ENCODE measurements at regions not wholly inside any gene's neighbourhood (a gene's known extent, or its start where the extent isn't known, plus 50 kb on each side); places are given as distances from the start of the nearest gene placed in this dataset.
A peak's percentile ranks its signal among the peaks of the same experiment; 100 is the strongest.
"Not testable (repeated sequence)": the region's sequence is repeated elsewhere in the genome, so short reads cannot be mapped to it uniquely, and the experiment has no call there.

DNA sequence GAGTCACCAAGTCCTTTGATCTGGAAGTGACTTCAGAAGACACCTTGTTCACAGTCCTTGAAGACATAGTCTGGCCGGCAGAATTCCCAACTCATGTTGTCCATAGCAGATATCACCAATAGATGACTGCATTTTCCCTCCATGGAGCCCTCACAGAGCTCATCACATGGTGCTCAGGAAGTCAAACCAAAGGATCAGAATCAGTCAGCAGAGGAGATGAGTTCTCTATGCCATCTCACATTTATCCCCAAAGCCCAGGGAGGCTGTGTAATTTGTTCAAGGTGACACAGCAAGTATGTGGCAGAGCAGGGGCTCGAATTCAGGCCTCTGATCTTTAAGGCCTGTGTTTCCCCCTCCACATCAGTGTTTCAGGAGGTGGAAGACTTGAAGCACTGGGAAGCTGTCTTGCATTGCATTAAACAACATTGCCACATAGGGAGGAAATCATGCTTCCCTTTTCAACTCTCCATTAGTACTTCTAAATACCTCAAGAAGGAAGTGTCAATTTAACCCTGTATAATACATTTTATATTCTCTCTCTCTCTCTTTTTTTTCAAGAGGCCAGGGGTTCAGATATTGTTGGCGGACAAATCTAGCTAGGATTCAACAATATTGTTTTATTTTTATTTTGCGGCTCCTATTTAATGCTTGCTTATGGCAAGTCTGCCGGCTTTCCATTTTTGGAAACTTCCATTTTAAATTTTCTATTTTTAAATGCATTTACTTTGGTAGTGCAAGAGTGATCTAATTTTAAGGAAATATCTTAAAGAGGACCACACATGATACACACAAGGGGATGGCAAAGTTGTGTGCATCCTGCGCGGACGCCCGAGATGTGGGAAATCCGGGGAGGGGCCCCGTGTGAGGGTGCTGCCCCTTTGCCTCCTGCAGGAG, 61.9 kb downstream of the NPIPB5 start:
- ATAC-seq = peak in 1 of 2 donors; percentile 17
- H3K27me3 ChIP-seq, DNase-seq: not testable (repeated sequence)

DNA sequence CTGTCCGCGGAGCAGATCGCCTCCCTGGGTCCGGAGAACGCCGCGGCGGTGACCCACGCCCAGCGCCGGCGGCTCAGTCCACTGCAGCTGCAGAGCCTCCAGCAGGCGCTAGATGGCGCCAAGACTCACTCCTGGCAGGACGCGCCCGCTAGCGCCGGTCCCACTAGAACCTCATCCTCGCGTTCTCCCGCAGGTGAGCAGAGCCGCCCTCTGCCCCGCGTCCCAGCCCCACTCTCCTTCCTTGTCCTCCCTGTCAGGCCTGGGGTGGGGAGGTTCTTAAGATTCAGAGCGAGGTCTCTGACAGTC, 62.5 kb downstream of the NPIPB5 start:
- H3K27ac ChIP-seq; H3K36me3 ChIP-seq; intact Hi-C loops (cut with DNase I; ENCODE audit: low total_unique reads); H3K4me3 ChIP-seq; H3K9me3 ChIP-seq; H3K4me1 ChIP-seq; DNase-seq; in situ Hi-C loops (cut with MboI; ENCODE audit: low sequenced_read_pairs in 4 of 4); H3K27me3 ChIP-seq: not testable (repeated sequence)
- ATAC-seq = peak; percentile 70 to 90

More for the DNA sequence above, 61.9 kb downstream of the NPIPB5 start:
- in situ Hi-C loops (cut with MboI; ENCODE audit: low sequenced_read_pairs in 4 of 4); H3K4me3 ChIP-seq; H3K4me1 ChIP-seq; intact Hi-C loops (cut with DNase I; ENCODE audit: low total_unique reads); H3K9me3 ChIP-seq; H3K27ac ChIP-seq; H3K36me3 ChIP-seq: not testable (repeated sequence)

DNA sequence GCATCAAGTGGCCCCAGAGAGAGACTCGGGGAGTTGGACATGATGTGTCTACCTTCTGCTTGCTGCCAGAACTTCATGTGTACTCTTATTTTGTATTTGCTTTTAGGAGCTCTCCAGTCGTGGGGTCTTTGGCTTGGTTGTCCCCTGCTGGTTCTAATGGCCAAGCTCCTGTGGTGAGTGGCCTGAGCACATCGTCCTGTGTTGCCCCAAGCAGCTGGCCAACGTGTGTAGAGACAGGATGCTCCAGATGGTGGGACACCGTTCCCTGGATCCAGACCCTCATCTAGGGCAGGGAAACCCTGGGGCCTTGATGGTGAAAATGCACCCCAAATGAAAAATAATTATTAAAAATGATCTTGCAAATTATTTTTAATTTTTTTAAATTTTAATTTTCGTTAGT, 65.8 kb downstream of the NPIPB5 start:
- intact Hi-C loops (cut with DNase I; ENCODE audit: low total_unique reads); H3K27me3 ChIP-seq: not testable (repeated sequence)

DNA sequence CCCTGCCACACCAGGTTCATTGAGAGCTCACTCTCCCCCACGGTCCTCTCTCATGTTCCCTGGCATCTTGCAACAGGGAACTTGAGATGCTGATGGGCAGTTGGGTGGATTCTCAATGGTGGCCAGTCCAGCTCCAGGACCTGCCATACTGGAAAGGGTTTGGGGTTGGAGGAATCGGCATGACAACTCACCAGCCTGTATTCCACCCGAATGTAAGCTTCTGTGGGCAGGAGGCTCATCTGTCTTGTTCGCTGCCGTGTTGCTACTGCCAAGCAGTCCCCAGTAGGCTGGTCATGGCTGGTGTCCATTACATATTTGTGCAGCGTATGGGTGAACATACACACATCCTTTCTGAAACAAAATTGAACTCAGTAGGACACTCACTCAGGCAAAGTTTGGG, 72.5 kb downstream of the NPIPB5 start:
- in situ Hi-C loops (cut with MboI; ENCODE audit: low sequenced_read_pairs in 4 of 4); H3K27ac ChIP-seq; intact Hi-C loops (cut with DNase I; ENCODE audit: low total_unique reads); DNase-seq; H3K4me1 ChIP-seq; H3K36me3 ChIP-seq; H3K9me3 ChIP-seq; H3K27me3 ChIP-seq; ATAC-seq; H3K4me3 ChIP-seq: not testable (repeated sequence)

More for the DNA sequence above, 65.8 kb downstream of the NPIPB5 start:
- DNase-seq; H3K36me3 ChIP-seq; H3K4me3 ChIP-seq; ATAC-seq; H3K4me1 ChIP-seq; H3K9me3 ChIP-seq; H3K27ac ChIP-seq; in situ Hi-C loops (cut with MboI; ENCODE audit: low sequenced_read_pairs in 4 of 4): not testable (repeated sequence)

DNA sequence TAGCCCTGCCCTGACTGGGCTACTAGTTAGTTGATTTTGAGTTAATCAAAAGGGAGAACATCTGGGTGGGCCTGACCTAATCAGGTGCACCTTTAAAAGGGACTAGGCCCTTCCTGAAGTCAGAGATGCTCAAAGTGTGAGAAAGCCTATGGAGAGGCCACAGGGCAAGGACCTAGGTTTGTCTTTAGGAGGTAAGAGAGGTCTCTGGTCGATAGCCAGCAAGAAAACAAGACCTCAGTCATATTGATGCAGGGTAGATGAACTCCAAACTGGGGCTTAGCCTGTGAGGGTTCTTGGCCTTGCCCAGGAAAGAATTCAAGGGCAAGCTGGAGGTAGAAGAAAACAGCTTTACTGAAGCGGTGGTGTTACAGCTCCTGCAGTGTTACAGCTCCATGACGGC, 73.8 kb downstream of the NPIPB5 start:
- H3K27me3 ChIP-seq; H3K4me3 ChIP-seq; H3K9me3 ChIP-seq; intact Hi-C loops (cut with DNase I; ENCODE audit: low total_unique reads); in situ Hi-C loops (cut with MboI; ENCODE audit: low sequenced_read_pairs in 4 of 4); ATAC-seq; DNase-seq; H3K4me1 ChIP-seq; H3K36me3 ChIP-seq; H3K27ac ChIP-seq: not testable (repeated sequence)

DNA sequence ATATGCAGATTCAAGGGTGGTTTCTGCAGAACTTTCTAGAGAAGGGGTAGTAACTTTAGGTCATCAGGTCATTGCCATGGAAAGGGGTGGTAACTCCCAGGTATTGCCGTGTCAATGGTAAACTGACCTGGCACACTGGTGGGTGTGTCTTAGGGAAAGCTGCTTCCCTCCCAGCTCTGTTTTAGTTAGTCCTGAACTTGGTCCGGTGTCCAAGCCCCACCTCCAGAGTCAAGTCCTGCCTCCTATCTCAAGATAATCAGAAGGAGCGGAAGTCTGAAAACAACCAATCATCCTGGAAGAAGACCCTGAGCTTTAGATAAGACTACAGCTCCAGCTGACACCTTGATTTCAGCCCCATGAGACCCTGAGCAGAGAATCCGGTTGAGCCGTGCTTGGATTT, 74.2 kb downstream of the NPIPB5 start:
- H3K4me3 ChIP-seq; in situ Hi-C loops (cut with MboI; ENCODE audit: low sequenced_read_pairs in 4 of 4); H3K4me1 ChIP-seq; H3K9me3 ChIP-seq; H3K27me3 ChIP-seq; DNase-seq; H3K27ac ChIP-seq; ATAC-seq; intact Hi-C loops (cut with DNase I; ENCODE audit: low total_unique reads); H3K36me3 ChIP-seq: not testable (repeated sequence)

DNA sequence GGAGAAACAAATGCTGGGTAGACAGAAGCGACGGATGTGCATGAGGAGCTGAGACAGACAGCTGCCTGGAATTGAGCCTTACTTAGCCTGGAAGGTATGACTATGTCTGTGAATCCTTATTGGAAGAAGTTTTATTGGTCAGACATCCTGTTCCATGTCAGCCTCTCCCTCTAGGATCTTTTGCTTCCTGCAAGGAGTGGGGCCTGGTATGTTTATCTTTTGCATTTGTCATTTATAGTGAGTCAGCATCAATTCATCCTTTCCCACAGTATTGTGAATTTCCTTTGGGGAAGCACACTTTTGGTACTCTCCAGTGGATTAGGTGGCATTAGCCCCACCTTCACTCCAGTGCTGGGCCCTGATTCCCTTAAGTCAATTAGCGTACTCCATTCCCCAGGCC, 74.7 kb downstream of the NPIPB5 start:
- H3K4me1 ChIP-seq; DNase-seq; H3K27ac ChIP-seq; ATAC-seq; H3K27me3 ChIP-seq; H3K36me3 ChIP-seq; H3K4me3 ChIP-seq; intact Hi-C loops (cut with DNase I; ENCODE audit: low total_unique reads); in situ Hi-C loops (cut with MboI; ENCODE audit: low sequenced_read_pairs in 4 of 4); H3K9me3 ChIP-seq: not testable (repeated sequence)

DNA sequence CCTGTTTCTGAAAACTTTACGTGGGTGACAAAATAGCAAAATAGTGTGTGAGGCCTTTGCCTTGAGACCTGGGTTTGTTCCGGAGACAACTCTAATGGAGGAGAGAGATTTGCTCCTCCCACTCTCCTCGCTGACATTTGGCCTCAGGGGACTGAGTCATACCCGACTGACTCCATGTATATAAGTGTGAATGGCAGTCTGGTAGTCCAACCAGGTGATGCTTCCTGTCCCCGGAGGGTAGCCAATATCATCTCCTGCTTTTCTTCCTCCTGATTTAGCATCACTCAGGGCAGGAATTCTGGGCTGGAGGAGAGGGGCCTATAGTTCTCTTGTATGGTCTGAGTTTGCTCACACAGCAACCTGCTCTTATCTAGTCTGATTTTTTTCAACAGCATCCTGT, 76.0 kb downstream of the NPIPB5 start:
- H3K27ac ChIP-seq; DNase-seq; H3K36me3 ChIP-seq; ATAC-seq; H3K4me1 ChIP-seq; intact Hi-C loops (cut with DNase I; ENCODE audit: low total_unique reads); H3K4me3 ChIP-seq; H3K9me3 ChIP-seq; in situ Hi-C loops (cut with MboI; ENCODE audit: low sequenced_read_pairs in 4 of 4); H3K27me3 ChIP-seq: not testable (repeated sequence)

DNA sequence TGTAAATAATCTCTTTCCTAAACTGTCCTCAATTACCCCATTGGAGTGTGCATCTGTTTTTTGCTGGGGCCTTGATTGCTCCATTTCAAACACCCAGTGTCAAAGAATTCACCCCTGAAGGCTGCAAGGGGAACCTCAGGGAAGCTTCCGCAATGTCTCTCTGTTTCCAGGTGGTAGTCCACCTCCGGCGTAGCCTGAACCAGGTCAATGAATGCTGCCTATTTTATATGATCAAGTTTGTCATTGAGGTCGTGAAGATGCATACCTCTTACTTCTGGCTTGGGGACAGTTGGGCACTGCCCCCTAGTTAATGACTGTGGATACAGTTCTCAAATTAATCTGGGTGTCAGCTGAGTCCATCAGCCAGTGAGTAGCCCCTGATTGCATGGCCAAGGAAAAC, 79.1 kb downstream of the NPIPB5 start:
- in situ Hi-C loops (cut with MboI; ENCODE audit: low sequenced_read_pairs in 4 of 4); ATAC-seq: not testable (repeated sequence)

DNA sequence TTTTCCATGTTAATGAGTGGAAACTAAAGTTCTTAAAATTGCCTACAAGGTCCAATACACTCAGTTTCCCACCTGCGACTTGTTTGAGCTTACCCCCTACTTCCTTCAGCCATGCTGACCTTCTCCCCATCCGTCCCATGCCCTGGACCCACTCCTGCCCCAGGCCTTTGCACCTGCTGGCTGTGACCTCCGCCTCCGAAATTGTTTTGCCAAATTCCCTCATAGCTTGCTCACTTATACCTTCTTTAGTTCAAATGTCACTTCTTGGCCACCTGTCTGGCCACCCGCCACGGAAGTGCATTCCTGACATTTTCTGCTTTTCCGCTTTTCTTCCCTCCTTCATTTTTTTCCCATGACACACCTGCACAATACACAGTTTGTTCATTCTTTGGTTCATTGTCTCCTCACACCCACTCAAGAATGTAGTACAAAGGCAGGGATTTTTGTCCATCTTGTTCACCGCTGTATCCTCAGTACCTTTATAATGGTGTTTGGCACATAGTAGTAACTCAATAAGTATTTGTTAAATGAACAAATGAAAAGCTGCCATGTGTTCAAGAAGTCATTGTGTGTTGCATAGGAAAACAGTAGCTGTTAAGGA, 85.9 kb downstream of the NPIPB5 start:
- H3K9me3 ChIP-seq; H3K27me3 ChIP-seq; ATAC-seq; H3K4me1 ChIP-seq; H3K27ac ChIP-seq; intact Hi-C loops (cut with DNase I; ENCODE audit: low total_unique reads); H3K4me3 ChIP-seq; DNase-seq; H3K36me3 ChIP-seq; in situ Hi-C loops (cut with MboI; ENCODE audit: low sequenced_read_pairs in 4 of 4): not testable (repeated sequence)

More for the DNA sequence above, 79.1 kb downstream of the NPIPB5 start:
- H3K27me3 ChIP-seq; DNase-seq; intact Hi-C loops (cut with DNase I; ENCODE audit: low total_unique reads); H3K27ac ChIP-seq; H3K4me3 ChIP-seq; H3K4me1 ChIP-seq; H3K36me3 ChIP-seq; H3K9me3 ChIP-seq: not testable (repeated sequence)

DNA sequence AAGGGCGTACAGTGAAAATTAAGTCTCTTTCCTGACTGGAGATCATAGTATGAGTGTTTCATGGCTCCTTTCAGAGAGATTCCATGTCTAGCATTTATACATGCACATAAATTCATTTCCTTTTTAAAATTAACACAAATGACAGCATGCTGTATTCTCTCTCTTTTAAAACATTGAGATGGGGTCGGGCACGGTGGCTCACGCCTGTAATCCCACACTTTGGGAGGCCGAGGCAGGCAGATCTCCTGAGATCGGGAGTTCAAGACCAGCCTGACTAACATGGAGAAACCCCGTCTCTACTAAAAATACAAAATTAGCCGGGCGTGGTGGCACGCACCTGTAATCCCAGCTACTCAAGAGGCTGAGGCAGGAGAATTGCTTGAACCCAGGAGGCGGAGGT, 93.1 kb downstream of the NPIPB5 start:
- H3K27me3 ChIP-seq; H3K4me3 ChIP-seq; H3K9me3 ChIP-seq; in situ Hi-C loops (cut with MboI; ENCODE audit: low sequenced_read_pairs in 4 of 4); H3K36me3 ChIP-seq; ATAC-seq; H3K27ac ChIP-seq; H3K4me1 ChIP-seq; intact Hi-C loops (cut with DNase I; ENCODE audit: low total_unique reads); DNase-seq: not testable (repeated sequence)

DNA sequence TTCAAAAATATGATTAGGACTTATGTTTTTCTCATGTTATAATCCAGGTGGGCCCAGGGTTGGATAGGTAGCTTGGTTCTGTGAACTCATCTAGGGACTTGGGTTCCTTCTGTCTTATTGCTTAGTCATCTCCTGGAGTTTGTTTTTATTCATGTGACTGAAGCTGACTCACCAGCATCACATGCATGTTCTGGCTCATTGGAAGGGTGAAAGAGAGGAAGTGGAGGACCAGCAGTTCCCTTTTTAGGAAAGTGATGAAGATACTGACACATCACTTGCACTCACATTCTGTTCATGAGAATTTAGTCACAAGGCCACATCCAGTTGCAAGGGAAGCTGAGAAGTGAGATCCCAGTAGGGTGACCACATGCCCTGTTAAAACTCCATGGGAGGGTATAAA, 95.9 kb downstream of the NPIPB5 start:
- intact Hi-C loops (cut with DNase I; ENCODE audit: low total_unique reads); H3K36me3 ChIP-seq; H3K27me3 ChIP-seq; DNase-seq; H3K4me1 ChIP-seq; H3K27ac ChIP-seq; H3K9me3 ChIP-seq; in situ Hi-C loops (cut with MboI; ENCODE audit: low sequenced_read_pairs in 4 of 4); H3K4me3 ChIP-seq: not testable (repeated sequence)
- peak; percentile 61 to 64 for ATAC-seq

All from gastrocnemius medialis (tissue), 4 donors.